B cell (primary cell): ENCODE measurements at regions not wholly inside any gene's neighbourhood (a gene's known extent, or its start where the extent isn't known, plus 50 kb on each side); places are given as distances from the start of the nearest gene placed in this dataset.

Source experiments
- ATAC-seq: fragments of 200-7000 bp; cut with Tn5 transposase; one replicate; pipeline ENCODE4 v1.10.0; 2021; ENCODE audit warnings: low read depth, mild to moderate bottlenecking, moderate number of reproducible peaks, moderate library complexity
- CTCF ChIA-PET: fragments of 350-600 bp; sonication (Branson Sonifier 250); formaldehyde crosslinking; loops from one replicate; lab custom pipeline; 2021; ENCODE audit warnings: antibody characterized with exemption, inconsistent platforms; lab: Charles Lee
- POLR2A ChIA-PET: fragments of 350-600 bp; sonication (Branson Sonifier 250); formaldehyde crosslinking; loops from one replicate; lab custom pipeline; 2021; ENCODE audit warnings: antibody characterized with exemption; lab: Charles Lee
- DNase-seq: peaks from one replicate; pipeline ENCODE4 v3.0.0; 2013
- H2AFZ ChIP-seq: 2 replicates; pipeline ENCODE4 v1.6.1; 2012; ENCODE audit warnings: mild to moderate bottlenecking, low read depth, low read length; ENCODE audit not compliant: insufficient read depth, poor library complexity, severe bottlenecking
- H3K27ac ChIP-seq, 2 donors: 1 replicate in 1 of 2; 2 replicates in 1 of 2; pipeline ENCODE4 v1.5.1; 2012 to 2013; ENCODE audit warnings: low read length in 2 of 2, mild to moderate bottlenecking in 2 of 2, moderate library complexity in 1 of 2
- H3K27me3 ChIP-seq, 4 experiments: fragments of 200-600 bp in 1 of 4; sonication (generic) in 1 of 4; replicated peaks in 1 of 4; 1 replicate in 2 of 4; 2 replicates in 2 of 4; pipeline versions ENCODE4 v1.6.1 to v1.7.0; 2013 to 2016; ENCODE audit warnings: low read length in 3 of 4, mild to moderate bottlenecking in 2 of 4, mixed read lengths in 1 of 4, moderate library complexity in 1 of 4; ENCODE audit not compliant: insufficient read depth in 4 of 4, control insufficient read depth in 3 of 4; ENCODE audit errors: control extremely low read depth in 1 of 4
- H3K36me3 ChIP-seq, 2 experiments: replicated peaks in 1 of 2; 1 replicate in 1 of 2; 2 replicates in 1 of 2; pipeline versions ENCODE4 v1.6.1 to v1.7.1; 2013; ENCODE audit warnings: low read length in 1 of 2; ENCODE audit not compliant: insufficient read depth in 2 of 2, control insufficient read depth in 1 of 2; ENCODE audit errors: control extremely low read depth in 1 of 2, extremely low read depth in 1 of 2
- H3K4me1 ChIP-seq, 2 donors: fragments of 200-600 bp in 1 of 2; sonication (generic) in 1 of 2; 1 replicate in 1 of 2; 2 replicates in 1 of 2; pipeline versions ENCODE4 v1.5.1 to v1.6.1; 2013 to 2017; ENCODE audit warnings: low read length in 2 of 2; ENCODE audit not compliant: control insufficient read depth in 2 of 2, insufficient read depth in 2 of 2
- H3K4me2 ChIP-seq: replicated peaks from 2 replicates; pipeline ENCODE3; 2012; ENCODE audit warnings: mild to moderate bottlenecking, low read depth, low read length; ENCODE audit not compliant: poor library complexity, severe bottlenecking
- H3K4me3 ChIP-seq, 5 experiments: fragments of 200-600 bp in 1 of 5; sonication (generic) in 1 of 5; 1 replicate in 3 of 5; 2 replicates in 2 of 5; pipeline versions ENCODE4 v1.5.1 to v1.7.0; 2011 to 2016; ENCODE audit warnings: low read length in 4 of 5, mild to moderate bottlenecking in 4 of 5, low read depth in 2 of 5, control low read depth in 1 of 5, moderate library complexity in 1 of 5; ENCODE audit not compliant: insufficient read depth in 1 of 5; ENCODE audit errors: control extremely low read depth in 1 of 5, extremely low read depth in 1 of 5
- H3K79me2 ChIP-seq: fragments of 200-600 bp; sonication (generic); one replicate; pipeline ENCODE4 v1.6.0; 2016; ENCODE audit warnings: low read length; ENCODE audit not compliant: control insufficient read depth, insufficient read depth
- H3K9ac ChIP-seq: fragments of 200-600 bp; sonication (generic); 2 replicates; pipeline ENCODE4 v1.6.1; 2017; ENCODE audit warnings: mild to moderate bottlenecking, low read length, moderate library complexity
- H3K9me3 ChIP-seq, 3 donors: one replicate each; pipeline versions ENCODE4 v1.6.1 to v1.7.1; 2013; ENCODE audit warnings: low read length in 2 of 3; ENCODE audit not compliant: control insufficient read depth in 2 of 3, insufficient read depth in 1 of 3; ENCODE audit errors: control extremely low read depth in 1 of 3
- H4K20me1 ChIP-seq: 2 replicates; pipeline ENCODE4 v1.6.0; 2012; ENCODE audit warnings: mild to moderate bottlenecking, low read length; ENCODE audit not compliant: insufficient read depth, control insufficient read depth, poor library complexity, severe bottlenecking
- H3K27ac Mint-ChIP-seq: one replicate; pipeline ENCODE4 v1.8.0; 2021; ENCODE audit warnings: mixed read lengths
- H3K27me3 Mint-ChIP-seq: one replicate; pipeline ENCODE4 v1.8.0; 2021; ENCODE audit warnings: mixed read lengths
- H3K4me1 Mint-ChIP-seq: one replicate; pipeline ENCODE4 v1.8.0; 2021; ENCODE audit warnings: mixed read lengths
- H3K4me3 Mint-ChIP-seq: one replicate; pipeline ENCODE4 v1.8.0; 2021; ENCODE audit warnings: mixed read lengths
- H3K9me3 Mint-ChIP-seq: one replicate; pipeline ENCODE4 v1.8.0; 2022; ENCODE audit warnings: mixed read lengths; ENCODE audit not compliant: insufficient read depth
- CTCF ChIP-seq: fragments of 200-600 bp; IDR thresholded peaks from one replicate; pipeline ENCODE4 v1.8.0; 2022; ENCODE audit warnings: antibody characterized with exemption, mild to moderate bottlenecking
- EZH2 ChIP-seq: IDR thresholded peaks from 2 replicates; pipeline ENCODE4 v1.6.1; 2012; ENCODE audit warnings: borderline replicate concordance, low read depth, mild to moderate bottlenecking, moderate library complexity, low read length; ENCODE audit not compliant: insufficient read depth, poor library complexity, severe bottlenecking
- WGBS: methylation state at CpG from one replicate; pipeline ENCODE4 v1.1.5; 2013; ENCODE audit warnings: missing lambda C conversion rate; ENCODE audit not compliant: insufficient coverage; 5-methylcytosine and 5-hydroxymethylcytosine counted together
- intact Hi-C: fragments of 100-400 bp; cut with micrococcal nuclease; formaldehyde crosslinking; loops from one replicate; pipeline ENCODE4 v1.10.0; 2022

- Mint-ChIP-seq H3K4me3 (no peak overlapping the region), H3K9me3 (no peaks in the 10 kb centered on the region), H3K27me3 (no peaks in the 10 kb centered on the region), H3K4me1 (no peaks in the 10 kb centered on the region), H3K27ac (no peak overlapping the region)
- whole genome bisulfite sequencing = no CpG with 5 or more reads among the region's 2 CpGs
- Histone ChIP-seq H3K36me3 (no peaks in the 10 kb centered on the region), H3K79me2 (no peaks in the 10 kb centered on the region), H3K4me3 (no peak overlapping the region), H4K20me1 (no peaks in the 10 kb centered on the region), H2AFZ (no peak overlapping the region), H3K4me2 (no peak overlapping the region), H3K9me3 (no peaks in the 10 kb centered on the region), H3K27ac (no peak overlapping the region), H3K4me1 (no peaks in the 10 kb centered on the region), H3K27me3 (no peaks in the 10 kb centered on the region), H3K9ac (no peak overlapping the region)
- DNase-seq = no peak
- no peak for ATAC-seq
- CTCF ChIA-PET = no interaction called here
- intact Hi-C loops = no loop called here
- TF ChIP-seq CTCF = no peak
- no peak for TF ChIP-seq EZH2
- POLR2A ChIA-PET = no interaction called here
Observed at GRCh38 chr6:95285881-95286280, 291.5 kb upstream of the MANEA start.

GRCh38 chr6:95286874-95287273 is 290.5 kb upstream of the MANEA start:
- no peaks in the 10 kb centered on the region for H4K20me1 ChIP-seq
- no peaks in the 10 kb centered on the region for H3K27me3 ChIP-seq
- intact Hi-C loops = no loop called here
- no peak for ATAC-seq
- no peak overlapping the region for H3K27ac Mint-ChIP-seq
- H3K4me1 Mint-ChIP-seq = no peaks in the 10 kb centered on the region
- no peak for DNase-seq
- no peak overlapping the region for H3K4me3 Mint-ChIP-seq
- no peak for TF ChIP-seq CTCF
- TF ChIP-seq EZH2 = no peak
- no peak overlapping the region for H3K4me3 ChIP-seq
- no peaks in the 10 kb centered on the region for H3K4me1 ChIP-seq
- no peak overlapping the region for H3K9ac ChIP-seq
- ChIA-PET CTCF (no interaction called here), POLR2A (no interaction called here)
- no peak overlapping the region for H3K4me2 ChIP-seq
- H3K27ac ChIP-seq = no peak overlapping the region
- H2AFZ ChIP-seq = no peak overlapping the region
- H3K9me3 Mint-ChIP-seq = no peaks in the 10 kb centered on the region
- H3K36me3 ChIP-seq = no peaks in the 10 kb centered on the region
- no peaks in the 10 kb centered on the region for H3K79me2 ChIP-seq
- no peaks in the 10 kb centered on the region for H3K27me3 Mint-ChIP-seq
- no peaks in the 10 kb centered on the region for H3K9me3 ChIP-seq
